ENCODE measurements at regions not wholly inside any gene's neighbourhood (a gene's known extent, or its start where the extent isn't known, plus 50 kb on each side); places are given as distances from the start of the nearest gene placed in this dataset.

- no peak overlapping the region for H4K12ac ChIP-seq (ENCODE audit: low read depth, low read length)
- H3K27ac ChIP-seq (ENCODE audit: low read depth, low read length) = no peak overlapping the region
- H2BK12ac ChIP-seq (ENCODE audit: low read length) = no peak overlapping the region
- H3K4me1 ChIP-seq (ENCODE audit: control insufficient read depth in 1 of 2, insufficient read depth in 2 of 2, low read length in 2 of 2) = no peaks in the 10 kb centered on the region
- H3K36me3 ChIP-seq (ENCODE audit: control insufficient read depth in 1 of 2, insufficient read depth in 2 of 2, low read length in 2 of 2) = no peaks in the 10 kb centered on the region
- WGBS (ENCODE audit: extremely low coverage, insufficient coverage, insufficient read length) = no CpG with 5 or more reads among the region's 2 CpGs
- H3K79me1 ChIP-seq (ENCODE audit: low read length) = no peaks in the 10 kb centered on the region
- no peak overlapping the region for H3K4me2 ChIP-seq (ENCODE audit: low read length)
- no peaks in the 10 kb centered on the region for H3K27me3 ChIP-seq (ENCODE audit: insufficient read depth, low read length)
- H3K9me3 ChIP-seq (ENCODE audit: insufficient read depth, low read depth, low read length) = peaks cover 3% of the 10 kb centered on the region
- no peak overlapping the region for H3K9ac ChIP-seq (ENCODE audit: low read length)
- DNase-seq = no peak
- H3K4me3 ChIP-seq (ENCODE audit: low read depth, low read length) = no peak overlapping the region
- no peak overlapping the region for H3K23ac ChIP-seq (ENCODE audit: low read length)
- H2BK5ac ChIP-seq (ENCODE audit: low read depth, low read length, poor library complexity) = no peak overlapping the region
- no peak overlapping the region for H2AK5ac ChIP-seq (ENCODE audit: low read length)
- no peak overlapping the region for H2AFZ ChIP-seq (ENCODE audit: insufficient read depth, low read length, poor library complexity)
- no peak overlapping the region for H2BK120ac ChIP-seq (ENCODE audit: insufficient read depth, low read length, poor library complexity)
- no peak overlapping the region for H3K18ac ChIP-seq (ENCODE audit: low read length)
- no peak overlapping the region for H4K8ac ChIP-seq (ENCODE audit: low read depth, low read length)
- no peak overlapping the region for H4K91ac ChIP-seq (ENCODE audit: low read depth, low read length)
- H3K4ac ChIP-seq (ENCODE audit: low read depth, low read length) = no peak overlapping the region
- H3K14ac ChIP-seq (ENCODE audit: low read length) = no peak overlapping the region
- no peaks in the 10 kb centered on the region for H3K79me2 ChIP-seq (ENCODE audit: control insufficient read depth, insufficient read depth, low read length, poor library complexity)
Measured at GRCh38 chr13:88648598-88649373, 977.6 kb downstream of the SLITRK5 start.

GRCh38 chr13:88649855-88650254 is 978.7 kb downstream of the SLITRK5 start:
- H3K4me1 ChIP-seq (ENCODE audit: control insufficient read depth in 1 of 2, insufficient read depth in 2 of 2, low read length in 2 of 2) = no peaks in the 10 kb centered on the region
- no peaks in the 10 kb centered on the region for H3K36me3 ChIP-seq (ENCODE audit: control insufficient read depth in 1 of 2, insufficient read depth in 2 of 2, low read length in 2 of 2)
- no peak overlapping the region for H4K8ac ChIP-seq (ENCODE audit: low read depth, low read length)
- no peak overlapping the region for H3K14ac ChIP-seq (ENCODE audit: low read length)
- no peak overlapping the region for H2BK12ac ChIP-seq (ENCODE audit: low read length)
- no peak overlapping the region for H3K4ac ChIP-seq (ENCODE audit: low read depth, low read length)
- no peak overlapping the region for H3K18ac ChIP-seq (ENCODE audit: low read length)
- H3K9me3 ChIP-seq (ENCODE audit: insufficient read depth, low read depth, low read length) = no peaks in the 10 kb centered on the region
- H3K23ac ChIP-seq (ENCODE audit: low read length) = no peak overlapping the region
- no peaks in the 10 kb centered on the region for H3K79me2 ChIP-seq (ENCODE audit: control insufficient read depth, insufficient read depth, low read length, poor library complexity)
- no peak for DNase-seq
- no peak overlapping the region for H2BK120ac ChIP-seq (ENCODE audit: insufficient read depth, low read length, poor library complexity)
- H4K91ac ChIP-seq (ENCODE audit: low read depth, low read length) = no peak overlapping the region
- no peak overlapping the region for H2AK5ac ChIP-seq (ENCODE audit: low read length)
- H3K4me3 ChIP-seq (ENCODE audit: low read depth, low read length) = no peak overlapping the region
- H3K79me1 ChIP-seq (ENCODE audit: low read length) = no peaks in the 10 kb centered on the region
- no CpG with 5 or more reads among the region's 4 CpGs for WGBS (ENCODE audit: extremely low coverage, insufficient coverage, insufficient read length)
- no peaks in the 10 kb centered on the region for H3K27me3 ChIP-seq (ENCODE audit: insufficient read depth, low read length)
- no peak overlapping the region for H2AFZ ChIP-seq (ENCODE audit: insufficient read depth, low read length, poor library complexity)
- H4K12ac ChIP-seq (ENCODE audit: low read depth, low read length) = no peak overlapping the region
- H3K27ac ChIP-seq (ENCODE audit: low read depth, low read length) = no peak overlapping the region
- H3K9ac ChIP-seq (ENCODE audit: low read length) = no peak overlapping the region
- no peak overlapping the region for H3K4me2 ChIP-seq (ENCODE audit: low read length)
- H2BK5ac ChIP-seq (ENCODE audit: low read depth, low read length, poor library complexity) = no peak overlapping the region

- Histone ChIP-seq H3K79me2 (ENCODE audit: control insufficient read depth, insufficient read depth, low read length, poor library complexity) (no peaks in the 10 kb centered on the region), H3K18ac (ENCODE audit: low read length) (no peak overlapping the region), H3K23ac (ENCODE audit: low read length) (no peak overlapping the region), H4K12ac (ENCODE audit: low read depth, low read length) (no peak overlapping the region), H4K8ac (ENCODE audit: low read depth, low read length) (no peak overlapping the region), H4K91ac (ENCODE audit: low read depth, low read length) (no peak overlapping the region), H3K14ac (ENCODE audit: low read length) (no peak overlapping the region), H2BK120ac (ENCODE audit: insufficient read depth, low read length, poor library complexity) (no peak overlapping the region), H3K4me2 (ENCODE audit: low read length) (no peak overlapping the region), H3K79me1 (ENCODE audit: low read length) (no peaks in the 10 kb centered on the region), H3K27me3 (ENCODE audit: insufficient read depth, low read length) (no peaks in the 10 kb centered on the region), H3K9ac (ENCODE audit: low read length) (no peak overlapping the region), H3K4me3 (ENCODE audit: low read depth, low read length) (no peak overlapping the region), H2BK12ac (ENCODE audit: low read length) (no peak overlapping the region), H3K9me3 (ENCODE audit: insufficient read depth, low read depth, low read length) (no peaks in the 10 kb centered on the region), H2BK5ac (ENCODE audit: low read depth, low read length, poor library complexity) (no peak overlapping the region), H3K4me1 (ENCODE audit: control insufficient read depth in 1 of 2, insufficient read depth in 2 of 2, low read length in 2 of 2) (no peaks in the 10 kb centered on the region), H2AK5ac (ENCODE audit: low read length) (no peak overlapping the region), H3K4ac (ENCODE audit: low read depth, low read length) (no peak overlapping the region), H2AFZ (ENCODE audit: insufficient read depth, low read length, poor library complexity) (no peak overlapping the region), H3K27ac (ENCODE audit: low read depth, low read length) (no peak overlapping the region), H3K36me3 (ENCODE audit: control insufficient read depth in 1 of 2, insufficient read depth in 2 of 2, low read length in 2 of 2) (no peaks in the 10 kb centered on the region)
- WGBS (ENCODE audit: extremely low coverage, insufficient coverage, insufficient read length) = no CpG with 5 or more reads among the region's 5 CpGs
- no peak for DNase-seq
Measured at GRCh38 chr13:88651531-88651930, 980.4 kb downstream of the SLITRK5 start.

- Histone ChIP-seq H3K27me3 (ENCODE audit: insufficient read depth, low read length) (no peaks in the 10 kb centered on the region), H3K4ac (ENCODE audit: low read depth, low read length) (no peak overlapping the region), H2AFZ (ENCODE audit: insufficient read depth, low read length, poor library complexity) (no peak overlapping the region), H4K91ac (ENCODE audit: low read depth, low read length) (no peak overlapping the region), H3K9ac (ENCODE audit: low read length) (no peak overlapping the region), H2BK12ac (ENCODE audit: low read length) (no peak overlapping the region), H2BK120ac (ENCODE audit: insufficient read depth, low read length, poor library complexity) (no peak overlapping the region), H3K79me1 (ENCODE audit: low read length) (no peaks in the 10 kb centered on the region), H3K23ac (ENCODE audit: low read length) (no peak overlapping the region), H3K4me3 (ENCODE audit: low read depth, low read length) (no peak overlapping the region), H2BK5ac (ENCODE audit: low read depth, low read length, poor library complexity) (no peak overlapping the region), H2AK5ac (ENCODE audit: low read length) (no peak overlapping the region), H3K79me2 (ENCODE audit: control insufficient read depth, insufficient read depth, low read length, poor library complexity) (no peaks in the 10 kb centered on the region), H4K12ac (ENCODE audit: low read depth, low read length) (no peak overlapping the region), H3K14ac (ENCODE audit: low read length) (no peak overlapping the region), H3K4me2 (ENCODE audit: low read length) (no peak overlapping the region), H3K27ac (ENCODE audit: low read depth, low read length) (no peak overlapping the region), H3K4me1 (ENCODE audit: control insufficient read depth in 1 of 2, insufficient read depth in 2 of 2, low read length in 2 of 2) (no peaks in the 10 kb centered on the region), H3K36me3 (ENCODE audit: control insufficient read depth in 1 of 2, insufficient read depth in 2 of 2, low read length in 2 of 2) (no peaks in the 10 kb centered on the region), H3K9me3 (ENCODE audit: insufficient read depth, low read depth, low read length) (no peaks in the 10 kb centered on the region), H3K18ac (ENCODE audit: low read length) (no peak overlapping the region), H4K8ac (ENCODE audit: low read depth, low read length) (no peak overlapping the region)
- DNase-seq = no peak
- no CpG with 5 or more reads among the region's 6 CpGs for WGBS (ENCODE audit: extremely low coverage, insufficient coverage, insufficient read length)
Measured at GRCh38 chr13:88656751-88657150, 985.6 kb downstream of the SLITRK5 start.

Measured in trophoblast cell (in vitro differentiated cells and primary cell).